Natural killer cell (primary cell): ENCODE measurements at regions not wholly inside any gene's neighbourhood (a gene's known extent, or its start where the extent isn't known, plus 50 kb on each side); places are given as distances from the start of the nearest gene placed in this dataset.

Experiments used
- ATAC-seq, 3 donors: fragments of 150-1000 bp in 2 of 3; fragments of 200-7000 bp in 1 of 3; cut with Tn5 transposase; 1 replicate in 1 of 3; 2 replicates in 2 of 3; pipeline ENCODE4 v1.10.0; 2021; ENCODE audit warnings: mild to moderate bottlenecking in 2 of 3, moderate library complexity in 2 of 3
- DNase-seq, 2 donors: peaks; one replicate each; pipeline versions ENCODE4 v3.0.0 to v3.0.0-alpha.2; 2013 to 2021; ENCODE audit warnings: mixed read lengths in 1 of 2
- H3K27ac ChIP-seq: one replicate; pipeline ENCODE4 v1.5.1; 2013; ENCODE audit warnings: mild to moderate bottlenecking, low read length
- H3K27me3 ChIP-seq: one replicate; pipeline ENCODE4 v1.6.1; 2013; ENCODE audit warnings: low read length; ENCODE audit not compliant: control insufficient read depth, insufficient read depth
- H3K36me3 ChIP-seq: one replicate; pipeline ENCODE4 v1.6.1; 2013; ENCODE audit warnings: low read length; ENCODE audit not compliant: control insufficient read depth, insufficient read depth
- H3K4me1 ChIP-seq: one replicate; pipeline ENCODE4 v1.6.1; 2013; ENCODE audit warnings: low read length; ENCODE audit not compliant: control insufficient read depth, insufficient read depth
- H3K4me3 ChIP-seq: one replicate; pipeline ENCODE4 v1.5.1; 2013; ENCODE audit warnings: low read length
- H3K9me3 ChIP-seq: one replicate; pipeline ENCODE4 v1.6.1; 2013; ENCODE audit warnings: low read length; ENCODE audit not compliant: control insufficient read depth, insufficient read depth
- H3K27ac Mint-ChIP-seq, 2 donors: one replicate each; pipeline ENCODE4 v1.8.0; 2022; ENCODE audit warnings: mild to moderate bottlenecking in 2 of 2, mixed read lengths in 2 of 2, moderate library complexity in 1 of 2
- H3K27me3 Mint-ChIP-seq, 2 donors: one replicate each; pipeline ENCODE4 v1.8.0; 2022; ENCODE audit warnings: low read depth in 2 of 2, mixed read lengths in 2 of 2
- H3K36me3 Mint-ChIP-seq: one replicate; pipeline ENCODE4 v1.8.0; 2022; ENCODE audit warnings: mixed read lengths
- H3K4me1 Mint-ChIP-seq, 2 donors: one replicate each; pipeline ENCODE4 v1.8.0; 2022; ENCODE audit warnings: mixed read lengths in 2 of 2
- H3K4me3 Mint-ChIP-seq: one replicate; pipeline ENCODE4 v1.8.0; 2022; ENCODE audit warnings: mild to moderate bottlenecking, moderate library complexity, mixed read lengths
- H3K9me3 Mint-ChIP-seq, 2 donors: one replicate each; pipeline ENCODE4 v1.8.0; 2022; ENCODE audit warnings: mixed read lengths in 2 of 2
- whole genome bisulfite sequencing: methylation state at CpG from one replicate; pipeline ENCODE4 v1.1.7; 2013; ENCODE audit warnings: missing lambda C conversion rate; ENCODE audit not compliant: insufficient coverage; 5-methylcytosine and 5-hydroxymethylcytosine counted together
- intact Hi-C: fragments of 100-400 bp; cut with micrococcal nuclease; formaldehyde crosslinking; loops from one replicate; pipeline ENCODE4 v1.14.2; 2022
- TF ChIP-seq, protein P1 (sequence below): fragments of 200-600 bp; IDR thresholded peaks from one replicate; pipeline ENCODE4 v1.8.0; 2022; ENCODE audit warnings: antibody characterized with exemption

- 12% methylated on average over 11 of the region's 11 CpGs for WGBS
- TF ChIP-seq, protein P1, sequence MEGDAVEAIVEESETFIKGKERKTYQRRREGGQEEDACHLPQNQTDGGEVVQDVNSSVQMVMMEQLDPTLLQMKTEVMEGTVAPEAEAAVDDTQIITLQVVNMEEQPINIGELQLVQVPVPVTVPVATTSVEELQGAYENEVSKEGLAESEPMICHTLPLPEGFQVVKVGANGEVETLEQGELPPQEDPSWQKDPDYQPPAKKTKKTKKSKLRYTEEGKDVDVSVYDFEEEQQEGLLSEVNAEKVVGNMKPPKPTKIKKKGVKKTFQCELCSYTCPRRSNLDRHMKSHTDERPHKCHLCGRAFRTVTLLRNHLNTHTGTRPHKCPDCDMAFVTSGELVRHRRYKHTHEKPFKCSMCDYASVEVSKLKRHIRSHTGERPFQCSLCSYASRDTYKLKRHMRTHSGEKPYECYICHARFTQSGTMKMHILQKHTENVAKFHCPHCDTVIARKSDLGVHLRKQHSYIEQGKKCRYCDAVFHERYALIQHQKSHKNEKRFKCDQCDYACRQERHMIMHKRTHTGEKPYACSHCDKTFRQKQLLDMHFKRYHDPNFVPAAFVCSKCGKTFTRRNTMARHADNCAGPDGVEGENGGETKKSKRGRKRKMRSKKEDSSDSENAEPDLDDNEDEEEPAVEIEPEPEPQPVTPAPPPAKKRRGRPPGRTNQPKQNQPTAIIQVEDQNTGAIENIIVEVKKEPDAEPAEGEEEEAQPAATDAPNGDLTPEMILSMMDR = no peak
- Histone ChIP-seq H3K27me3 (peaks cover 29% of the 10 kb centered on the region), H3K4me3 (no peak overlapping the region), H3K4me1 (peaks cover 11% of the 10 kb centered on the region), H3K36me3 (no peaks in the 10 kb centered on the region), H3K27ac (no peak overlapping the region), H3K9me3 (no peaks in the 10 kb centered on the region)
- intact Hi-C loops = no loop called here
- Mint-ChIP-seq H3K4me3 (no peak overlapping the region), H3K27ac (no peak overlapping the region), H3K36me3 (no peaks in the 10 kb centered on the region), H3K9me3 (no peaks in the 10 kb centered on the region), H3K4me1 (peaks cover 28 to 31% of the 10 kb centered on the region in 2 donors), H3K27me3 (peaks cover 39 to 88% of the 10 kb centered on the region in 2 donors)
- ATAC-seq = peak; percentile 54 to 90 (median 68)
- no peak for DNase-seq
Measured at GRCh38 chr1:114207635-114208034, 54.0 kb upstream of the SYT6 start.

DNA sequence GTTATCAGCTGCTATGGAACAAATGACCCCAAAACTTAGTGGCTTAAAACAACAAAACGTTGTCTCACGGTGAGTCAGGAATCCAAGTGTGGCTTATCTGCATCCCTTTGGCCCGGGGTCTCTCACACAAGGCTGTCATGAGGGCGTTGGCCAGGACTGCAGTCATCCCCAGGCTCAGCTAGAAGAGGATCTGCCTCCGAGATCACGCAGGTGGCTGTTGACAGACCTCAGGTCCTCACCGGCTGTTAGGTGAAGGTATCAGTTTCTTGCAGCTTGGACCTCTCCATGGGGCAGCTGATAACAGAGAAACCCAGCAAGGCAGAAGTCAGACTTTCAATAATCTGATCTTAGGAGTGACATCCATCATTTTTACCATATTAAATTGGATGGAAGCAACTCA lies 52.7 kb upstream of the SYT6 start:
- intact Hi-C loops = no loop called here
- 82% methylated on average over 7 of the region's 7 CpGs for WGBS
- H3K9me3 Mint-ChIP-seq = no peaks in the 10 kb centered on the region
- Histone ChIP-seq H3K4me1 (peaks cover 11% of the 10 kb centered on the region), H3K36me3 (no peaks in the 10 kb centered on the region), H3K27me3 (peaks cover 25% of the 10 kb centered on the region), H3K4me3 (no peak overlapping the region), H3K27ac (no peak overlapping the region), H3K9me3 (no peaks in the 10 kb centered on the region)
- no peak for DNase-seq
- no peak for ATAC-seq
- peaks cover 28 to 31% of the 10 kb centered on the region in 2 donors for H3K4me1 Mint-ChIP-seq
- TF ChIP-seq, protein P1 = no peak
- H3K27ac Mint-ChIP-seq = no peak overlapping the region
- no peaks in the 10 kb centered on the region for H3K36me3 Mint-ChIP-seq
- no peak overlapping the region for H3K4me3 Mint-ChIP-seq
- peaks cover 41 to 92% of the 10 kb centered on the region in 2 donors for H3K27me3 Mint-ChIP-seq

DNA sequence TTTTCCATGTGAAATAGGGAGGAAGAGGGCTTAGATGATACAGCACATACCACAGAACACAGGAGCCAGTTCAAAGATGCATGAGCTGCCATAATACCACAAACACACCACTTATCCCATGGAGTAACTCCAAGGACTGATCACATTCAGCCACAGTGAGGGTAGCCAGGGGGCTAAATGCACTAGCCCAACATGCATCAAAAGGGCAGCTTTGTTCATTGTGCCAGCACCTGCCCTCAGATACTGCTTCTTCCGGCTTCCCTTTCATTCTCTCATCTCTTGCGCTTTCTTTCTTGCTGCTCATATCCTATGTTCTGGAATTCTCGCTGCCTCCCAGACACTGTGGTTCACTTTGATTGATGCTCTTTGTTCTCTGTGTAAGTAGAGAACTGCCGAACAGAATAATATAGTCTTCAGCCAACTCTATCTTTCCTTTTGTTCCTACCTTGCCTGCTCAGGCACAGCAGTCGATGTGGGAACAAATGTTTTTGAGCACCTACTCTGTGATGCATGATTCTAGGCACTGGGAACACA lies 50.0 kb upstream of the SYT6 start:
- Mint-ChIP-seq H3K9me3 (no peaks in the 10 kb centered on the region), H3K4me3 (no peak overlapping the region), H3K36me3 (no peaks in the 10 kb centered on the region), H3K27ac (no peak overlapping the region), H3K4me1 (peaks cover 37 to 38% of the 10 kb centered on the region in 2 donors), H3K27me3 (peaks cover 49 to 92% of the 10 kb centered on the region in 2 donors)
- 67% methylated on average over 5 of the region's 5 CpGs for WGBS
- ATAC-seq (no peak), DNase-seq (no peak)
- TF ChIP-seq, protein P1 = no peak
- Histone ChIP-seq H3K4me1 (peaks cover 11% of the 10 kb centered on the region), H3K27ac (no peak overlapping the region), H3K36me3 (no peaks in the 10 kb centered on the region), H3K27me3 (peaks cover 24% of the 10 kb centered on the region), H3K4me3 (no peak overlapping the region), H3K9me3 (no peaks in the 10 kb centered on the region)
- intact Hi-C loops = no loop called here
